OCI-LY1 (cell line): ENCODE measurements at regions not wholly inside any gene's neighbourhood (a gene's known extent, or its start where the extent isn't known, plus 50 kb on each side); places are given as distances from the start of the nearest gene placed in this dataset.

ENCODE experiments used
- H2AFZ ChIP-seq: fragments of 200-600 bp; sonication (generic), shearing (Covaris generic); 2 replicates; pipeline ENCODE4 v1.6.0; 2014; ENCODE audit warnings: antibody characterized with exemption, mild to moderate bottlenecking, low read length
- H3F3A ChIP-seq: fragments of 200-600 bp; sonication (generic), shearing (Covaris generic); 2 replicates; pipeline ENCODE4 v1.6.0; 2014; ENCODE audit warnings: mild to moderate bottlenecking, antibody characterized with exemption, low read length, moderate library complexity; ENCODE audit not compliant: insufficient read depth
- H3K27ac ChIP-seq: fragments of 200-600 bp; sonication (generic); 2 replicates; pipeline ENCODE4 v1.5.1; 2014; ENCODE audit warnings: low read length, mixed run types, mild to moderate bottlenecking, low read depth; ENCODE audit not compliant: poor library complexity, severe bottlenecking
- H3K27me3 ChIP-seq: fragments of 200-600 bp; sonication (generic); 2 replicates; pipeline ENCODE4 v1.6.0; 2014; ENCODE audit warnings: antibody characterized with exemption, mild to moderate bottlenecking, low read length, moderate library complexity; ENCODE audit not compliant: insufficient read depth
- H3K36me3 ChIP-seq: fragments of 200-600 bp; sonication (generic); 2 replicates; pipeline ENCODE4 v1.6.1; 2014; ENCODE audit warnings: mild to moderate bottlenecking, antibody characterized with exemption, low read length, moderate library complexity, mixed read lengths; ENCODE audit not compliant: insufficient read depth
- H3K4me1 ChIP-seq: fragments of 200-600 bp; sonication (generic); 2 replicates; pipeline ENCODE4 v1.5.1; 2014; ENCODE audit warnings: mild to moderate bottlenecking, low read length, moderate library complexity; ENCODE audit not compliant: insufficient read depth, severe bottlenecking
- H3K4me2 ChIP-seq: fragments of 200-600 bp; sonication (generic), shearing (Covaris generic); 2 replicates; pipeline ENCODE4 v1.6.1; 2014; ENCODE audit warnings: low read length
- H3K4me3 ChIP-seq: fragments of 200-600 bp; sonication (generic); 2 replicates; pipeline ENCODE4 v1.5.1; 2014; ENCODE audit warnings: low read length, low read depth, mild to moderate bottlenecking, mixed read lengths; ENCODE audit not compliant: poor library complexity, severe bottlenecking
- H3K79me2 ChIP-seq: fragments of 200-600 bp; shearing (Covaris generic); 2 replicates; pipeline ENCODE4 v1.6.1; 2016; ENCODE audit warnings: mixed run types, low read length, mixed read lengths; ENCODE audit not compliant: insufficient read depth
- H3K9ac ChIP-seq: fragments of 200-600 bp; sonication (generic), shearing (Covaris generic); 2 replicates; pipeline ENCODE4 v1.6.1; 2014; ENCODE audit warnings: mild to moderate bottlenecking, low read length, mixed read lengths
- H3K9me2 ChIP-seq: fragments of 200-600 bp; sonication (generic), shearing (Covaris generic); 2 replicates; pipeline ENCODE4 v1.6.1; 2014; ENCODE audit warnings: low read depth, mild to moderate bottlenecking, low read length, mixed read lengths
- H3K9me3 ChIP-seq: fragments of 200-600 bp; shearing (Covaris generic); 2 replicates; pipeline ENCODE4 v1.6.1; 2014; ENCODE audit warnings: low read length, mixed read lengths
- H4K20me1 ChIP-seq: fragments of 200-600 bp; sonication (generic), shearing (Covaris generic); 2 replicates; pipeline ENCODE4 v1.6.0; 2016; ENCODE audit warnings: mild to moderate bottlenecking, low read length; ENCODE audit not compliant: insufficient read depth
- CTCF ChIP-seq: fragments of 200-600 bp; sonication (generic), shearing (Covaris generic); IDR thresholded peaks from 2 replicates; pipeline ENCODE4 v1.5.1; 2017; ENCODE audit warnings: mild to moderate bottlenecking, antibody characterized with exemption, low read length, moderate library complexity, mixed read lengths
- EZH2 ChIP-seq: fragments of 200-600 bp; sonication (generic), shearing (Covaris generic); IDR thresholded peaks from 2 replicates; pipeline ENCODE4 v1.8.0; 2017; ENCODE audit warnings: borderline replicate concordance, mixed run types, mild to moderate bottlenecking, antibody characterized with exemption, low read length, moderate library complexity, mixed read lengths

GRCh38 chrY:13091575-13091974 is 186.9 kb downstream of the DDX3Y start:
- H3K4me3 ChIP-seq, result no peak overlapping the region
- no peaks in the 10 kb centered on the region for H3F3A ChIP-seq
- no peaks in the 10 kb centered on the region for H3K79me2 ChIP-seq
- H3K27ac ChIP-seq, result no peak overlapping the region
- TF ChIP-seq EZH2, result no peak
- no peak for TF ChIP-seq CTCF
- no peaks in the 10 kb centered on the region for H4K20me1 ChIP-seq
- no peaks in the 10 kb centered on the region for H3K4me1 ChIP-seq
- no peaks in the 10 kb centered on the region for H3K27me3 ChIP-seq
- no peaks in the 10 kb centered on the region for H3K9me3 ChIP-seq
- no peak overlapping the region for H3K9ac ChIP-seq
- no peaks in the 10 kb centered on the region for H3K36me3 ChIP-seq
- H2AFZ ChIP-seq, result no peak overlapping the region
- H3K4me2 ChIP-seq, result no peak overlapping the region
- no peaks in the 10 kb centered on the region for H3K9me2 ChIP-seq

- H3K9ac ChIP-seq, result no peak overlapping the region
- no peak overlapping the region for H2AFZ ChIP-seq
- TF ChIP-seq EZH2, result no peak
- TF ChIP-seq CTCF, result no peak
- no peaks in the 10 kb centered on the region for H3K36me3 ChIP-seq
- no peak overlapping the region for H3K4me2 ChIP-seq
- H3K27ac ChIP-seq, result no peak overlapping the region
- H3F3A ChIP-seq, result no peaks in the 10 kb centered on the region
- no peaks in the 10 kb centered on the region for H3K79me2 ChIP-seq
- no peaks in the 10 kb centered on the region for H3K4me1 ChIP-seq
- H3K9me3 ChIP-seq, result no peaks in the 10 kb centered on the region
- no peaks in the 10 kb centered on the region for H3K9me2 ChIP-seq
- H4K20me1 ChIP-seq, result no peaks in the 10 kb centered on the region
- H3K4me3 ChIP-seq, result no peak overlapping the region
- no peaks in the 10 kb centered on the region for H3K27me3 ChIP-seq
Measured at GRCh38 chrY:13092986-13093385, 188.3 kb downstream of the DDX3Y start.

- Histone ChIP-seq H2AFZ (no peak overlapping the region), H3K27me3 (no peaks in the 10 kb centered on the region), H3K4me1 (no peaks in the 10 kb centered on the region), H4K20me1 (no peaks in the 10 kb centered on the region), H3K79me2 (no peaks in the 10 kb centered on the region), H3K9me3 (no peaks in the 10 kb centered on the region), H3F3A (no peaks in the 10 kb centered on the region), H3K4me3 (no peak overlapping the region), H3K9me2 (no peaks in the 10 kb centered on the region), H3K9ac (no peak overlapping the region), H3K36me3 (no peaks in the 10 kb centered on the region), H3K4me2 (no peak overlapping the region), H3K27ac (no peak overlapping the region)
- no peak for TF ChIP-seq CTCF
- TF ChIP-seq EZH2, result no peak
Measured at GRCh38 chrY:13093461-13093860, 188.8 kb downstream of the DDX3Y start.
